AG04450 (cell line): ENCODE measurements at regions not wholly inside any gene's neighbourhood (a gene's known extent, or its start where the extent isn't known, plus 50 kb on each side); places are given as distances from the start of the nearest gene placed in this dataset.

ENCODE experiments used
- CTCF ChIA-PET: fragments of 300-600, 350-600 bp; formaldehyde crosslinking; extraction: SDS; loops from one replicate; lab custom pipeline; 2022; ENCODE audit warnings: antibody characterized with exemption, inconsistent platforms; lab: Charles Lee
- POLR2A ChIA-PET: fragments of 350-600 bp; formaldehyde crosslinking; extraction: SDS; loops from one replicate; lab custom pipeline; 2021; ENCODE audit warnings: antibody characterized with exemption, inconsistent platforms; lab: Yijun Ruan, JAX
- DNase-seq: peaks from one replicate; pipeline ENCODE4 v3.0.0-alpha.2; 2011; ENCODE audit warnings: low read depth, low spot score
- H3K27ac ChIP-seq: one replicate; pipeline ENCODE4 v1.5.1; 2012; ENCODE audit warnings: low read depth, low read length, control low read depth
- H3K27me3 ChIP-seq: one replicate; pipeline ENCODE4 v1.6.0; 2012; ENCODE audit warnings: low read length; ENCODE audit not compliant: control insufficient read depth, insufficient read depth
- H3K4me3 ChIP-seq: 2 replicates; pipeline ENCODE4 v1.5.1; 2011; ENCODE audit warnings: mild to moderate bottlenecking, low read depth, low read length, control low read depth
- H3K9me3 ChIP-seq: 2 replicates; pipeline ENCODE4 v1.5.1; 2012; ENCODE audit warnings: low read length; ENCODE audit not compliant: control insufficient read depth, insufficient read depth
- TF ChIP-seq, protein P1 (sequence below): IDR thresholded peaks from 2 replicates; pipeline ENCODE4 v1.5.1; 2011; ENCODE audit warnings: low read depth, low read length, control low read depth, inconsistent platforms

- no peaks in the 10 kb centered on the region for H3K27me3 ChIP-seq
- H3K4me3 ChIP-seq: no peak overlapping the region
- POLR2A ChIA-PET: no interaction called here
- DNase-seq: no peak
- CTCF ChIA-PET: no interaction called here
- TF ChIP-seq, protein P1, sequence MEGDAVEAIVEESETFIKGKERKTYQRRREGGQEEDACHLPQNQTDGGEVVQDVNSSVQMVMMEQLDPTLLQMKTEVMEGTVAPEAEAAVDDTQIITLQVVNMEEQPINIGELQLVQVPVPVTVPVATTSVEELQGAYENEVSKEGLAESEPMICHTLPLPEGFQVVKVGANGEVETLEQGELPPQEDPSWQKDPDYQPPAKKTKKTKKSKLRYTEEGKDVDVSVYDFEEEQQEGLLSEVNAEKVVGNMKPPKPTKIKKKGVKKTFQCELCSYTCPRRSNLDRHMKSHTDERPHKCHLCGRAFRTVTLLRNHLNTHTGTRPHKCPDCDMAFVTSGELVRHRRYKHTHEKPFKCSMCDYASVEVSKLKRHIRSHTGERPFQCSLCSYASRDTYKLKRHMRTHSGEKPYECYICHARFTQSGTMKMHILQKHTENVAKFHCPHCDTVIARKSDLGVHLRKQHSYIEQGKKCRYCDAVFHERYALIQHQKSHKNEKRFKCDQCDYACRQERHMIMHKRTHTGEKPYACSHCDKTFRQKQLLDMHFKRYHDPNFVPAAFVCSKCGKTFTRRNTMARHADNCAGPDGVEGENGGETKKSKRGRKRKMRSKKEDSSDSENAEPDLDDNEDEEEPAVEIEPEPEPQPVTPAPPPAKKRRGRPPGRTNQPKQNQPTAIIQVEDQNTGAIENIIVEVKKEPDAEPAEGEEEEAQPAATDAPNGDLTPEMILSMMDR: no peak
- no peak overlapping the region for H3K27ac ChIP-seq
- peaks cover 9% of the 10 kb centered on the region; the same call in 1 of the 2 replicates for H3K9me3 ChIP-seq
Observed at GRCh38 chr14:39765676-39766075, 333.4 kb upstream of the FBXO33 start.

GRCh38 chr14:39763402-39763890 lies 331.2 kb upstream of the FBXO33 start:
- no peak for DNase-seq
- H3K9me3 ChIP-seq: peaks cover 9% of the 10 kb centered on the region; the same call in 1 of the 2 replicates
- ChIA-PET POLR2A (no interaction called here), CTCF (no interaction called here)
- H3K27ac ChIP-seq: no peak overlapping the region
- no peak overlapping the region for H3K4me3 ChIP-seq
- TF ChIP-seq, protein P1: no peak
- no peaks in the 10 kb centered on the region for H3K27me3 ChIP-seq

DNA sequence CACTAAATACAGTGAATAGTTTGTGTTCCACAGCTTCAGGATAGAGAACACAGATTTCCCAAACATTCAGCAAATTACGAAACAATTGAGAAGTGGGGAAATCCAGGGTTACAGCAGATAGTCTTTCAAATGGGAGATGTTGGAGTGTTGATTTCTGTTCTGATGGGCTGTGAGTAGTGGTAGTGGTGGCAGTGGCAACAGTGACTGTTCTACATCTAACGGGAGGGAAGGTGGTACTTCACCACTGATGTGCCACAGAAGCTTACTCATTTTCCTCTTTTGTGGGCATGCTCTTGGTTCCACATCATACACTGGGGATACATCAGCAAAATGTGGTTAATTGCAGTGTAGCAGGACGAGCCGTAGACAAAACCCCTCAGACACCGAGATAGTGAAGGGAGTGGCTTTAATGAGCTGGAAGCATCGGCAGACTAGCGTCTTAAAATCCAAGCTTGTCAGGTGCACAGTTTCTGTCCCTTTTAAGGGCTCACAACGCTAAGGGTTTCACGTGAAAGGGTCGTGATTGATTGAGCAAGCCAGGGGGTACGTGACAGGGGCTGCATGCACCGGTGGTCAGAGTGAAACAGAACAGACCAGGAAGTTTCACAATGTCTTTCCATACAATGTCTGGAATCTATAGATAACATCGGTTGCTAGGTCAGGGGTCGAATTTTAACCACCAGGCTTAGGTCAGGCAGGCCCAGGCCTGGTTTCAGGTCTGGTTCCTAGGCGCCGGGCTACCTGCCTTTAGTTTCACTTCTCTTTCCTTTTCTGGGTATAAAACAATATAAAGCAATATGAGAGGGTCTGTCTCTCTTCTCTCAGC lies 330.6 kb upstream of the FBXO33 start:
- CTCF ChIA-PET: no interaction called here
- Histone ChIP-seq H3K27ac (no peak overlapping the region), H3K4me3 (no peak overlapping the region), H3K27me3 (no peaks in the 10 kb centered on the region), H3K9me3 (peaks cover 9% of the 10 kb centered on the region; the same call in 1 of the 2 replicates)
- POLR2A ChIA-PET: no interaction called here
- TF ChIP-seq, protein P1: no peak
- no peak for DNase-seq

DNA sequence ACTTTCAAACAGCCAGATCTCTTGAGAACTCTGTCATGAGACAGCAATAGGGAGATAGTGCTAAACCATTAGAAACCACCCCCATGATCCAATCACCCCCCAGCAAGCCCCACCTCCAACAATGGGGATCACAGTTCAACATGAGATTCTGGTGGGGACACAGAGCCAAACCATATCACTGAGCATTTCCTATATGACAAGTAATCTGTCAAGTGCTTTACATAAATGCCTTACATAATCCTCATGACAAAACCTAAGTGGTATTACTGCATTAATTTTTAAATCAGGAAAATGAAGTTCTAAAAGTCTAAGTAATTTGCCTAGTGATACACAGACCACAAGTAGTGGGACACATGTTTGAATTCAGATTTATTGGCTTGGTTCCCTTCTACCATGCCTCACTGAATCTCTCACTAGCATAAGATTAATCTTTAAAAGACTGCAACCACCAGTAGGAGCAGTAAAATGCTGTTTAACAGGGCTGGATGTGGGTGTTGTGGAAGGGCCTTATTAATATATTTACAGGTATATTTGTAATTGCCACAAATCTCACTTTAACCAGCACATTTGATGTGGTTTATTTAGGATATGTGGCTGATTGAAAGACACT lies 323.1 kb upstream of the FBXO33 start:
- Histone ChIP-seq H3K27me3 (no peaks in the 10 kb centered on the region), H3K9me3 (peaks cover 10% of the 10 kb centered on the region), H3K4me3 (no peak overlapping the region), H3K27ac (no peak overlapping the region)
- CTCF ChIA-PET: no interaction called here
- POLR2A ChIA-PET: no interaction called here
- DNase-seq: no peak
- TF ChIP-seq, protein P1: no peak

GRCh38 chr14:39740454-39740853 lies 308.2 kb upstream of the FBXO33 start:
- ChIA-PET POLR2A (no interaction called here), CTCF (no interaction called here)
- no peak overlapping the region for H3K27ac ChIP-seq
- no peak overlapping the region for H3K4me3 ChIP-seq
- H3K27me3 ChIP-seq: no peaks in the 10 kb centered on the region
- peaks cover 18% of the 10 kb centered on the region for H3K9me3 ChIP-seq
- TF ChIP-seq, protein P1: no peak
- no peak for DNase-seq
